Activated CD8-positive, alpha-beta T cell treated with anti-CD3 and anti-CD28 coated beads, Interleukin-2, amount 10 ng/mL, durations not matched to agents 7 days and 5 days (primary cell): ENCODE measurements at regions not wholly inside any gene's neighbourhood (a gene's known extent, or its start where the extent isn't known, plus 50 kb on each side); places are given as distances from the start of the nearest gene placed in this dataset.
"Not testable (repeated sequence)": the region's sequence is repeated elsewhere in the genome, so short reads cannot be mapped to it uniquely, and the experiment has no call there.

Experiments
- ATAC-seq: fragments of 150-1000 bp; cut with Tn5 transposase; one replicate; pipeline ENCODE4 v1.10.0; 2021; ENCODE audit warnings: moderate library complexity
- CTCF ChIA-PET: fragments of 350-600 bp; sonication (Branson Sonifier 250); formaldehyde crosslinking; loops from one replicate; lab custom pipeline; 2021; ENCODE audit warnings: antibody characterized with exemption; lab: Charles Lee
- POLR2A ChIA-PET: fragments of 350-600 bp; sonication (Branson Sonifier 250); formaldehyde crosslinking; loops from one replicate; lab custom pipeline; 2021; ENCODE audit warnings: antibody characterized with exemption; lab: Charles Lee
- DNase-seq: peaks from one replicate; pipeline ENCODE4 v3.0.0-alpha.2; 2020
- H3K27ac Mint-ChIP-seq: one replicate; pipeline ENCODE4 v1.8.0; 2021; ENCODE audit warnings: mild to moderate bottlenecking, mixed read lengths
- H3K27me3 Mint-ChIP-seq: one replicate; pipeline ENCODE4 v1.8.0; 2021; ENCODE audit warnings: low read depth, mixed read lengths
- H3K36me3 Mint-ChIP-seq: one replicate; pipeline ENCODE4 v1.8.0; 2021; ENCODE audit warnings: low read depth, mixed read lengths
- H3K4me1 Mint-ChIP-seq: one replicate; pipeline ENCODE4 v1.8.0; 2021; ENCODE audit warnings: low read depth, mixed read lengths
- H3K4me3 Mint-ChIP-seq: one replicate; pipeline ENCODE4 v1.8.0; 2021; ENCODE audit warnings: mild to moderate bottlenecking, mixed read lengths
- H3K9me3 Mint-ChIP-seq: one replicate; pipeline ENCODE4 v1.8.0; 2022; ENCODE audit warnings: mixed read lengths; ENCODE audit not compliant: insufficient read depth

DNA sequence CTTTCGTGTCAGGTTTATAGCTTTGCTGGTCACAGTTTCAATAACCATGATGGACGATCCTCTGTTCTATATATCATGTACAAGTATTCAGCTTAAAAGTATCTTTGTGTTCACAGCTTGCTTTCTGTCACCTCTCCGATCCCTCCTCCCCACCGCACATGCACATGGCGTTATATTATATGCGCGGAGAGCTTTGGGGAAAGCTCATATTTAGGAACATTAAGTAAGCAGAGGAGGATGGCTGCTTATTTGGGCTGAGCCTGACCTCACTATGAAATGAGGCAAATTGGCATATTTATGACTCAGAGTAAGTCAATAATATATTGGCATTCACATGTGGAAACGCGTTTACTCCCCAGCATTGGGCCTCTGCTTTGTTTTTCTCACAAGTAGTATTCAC lies 360.5 kb downstream of the HLX start:
- no peak for ATAC-seq
- no peaks in the 10 kb centered on the region for H3K9me3 Mint-ChIP-seq
- ChIA-PET POLR2A (no interaction called here), CTCF (no interaction called here)
- H3K36me3 Mint-ChIP-seq: no peaks in the 10 kb centered on the region
- H3K4me3 Mint-ChIP-seq: no peak overlapping the region
- no peak for DNase-seq
- no peak overlapping the region for H3K27ac Mint-ChIP-seq
- H3K4me1 Mint-ChIP-seq: no peaks in the 10 kb centered on the region
- H3K27me3 Mint-ChIP-seq: no peaks in the 10 kb centered on the region

DNA sequence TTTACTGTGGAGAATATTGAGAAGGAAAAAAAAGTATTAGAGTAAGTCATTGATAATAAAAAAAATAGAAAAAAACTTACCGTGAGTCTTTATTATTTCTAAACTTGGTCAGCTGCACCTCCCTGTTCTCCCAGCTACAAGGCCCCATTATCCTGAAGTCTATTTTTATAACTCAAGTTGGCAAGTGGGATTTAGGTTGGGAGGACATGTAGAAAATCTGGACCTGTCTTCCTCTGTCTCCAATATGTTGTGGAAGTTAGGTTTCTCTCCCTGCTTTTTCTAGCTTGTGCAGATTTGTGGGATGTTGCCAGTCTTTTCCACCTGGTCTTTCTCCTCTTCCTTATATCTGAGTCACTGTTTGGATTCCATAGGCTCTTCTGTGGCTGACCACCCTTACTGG lies 361.4 kb downstream of the HLX start:
- Mint-ChIP-seq H3K4me1 (no peaks in the 10 kb centered on the region), H3K9me3 (no peaks in the 10 kb centered on the region), H3K27ac (no peak overlapping the region), H3K27me3 (no peaks in the 10 kb centered on the region), H3K36me3 (no peaks in the 10 kb centered on the region), H3K4me3 (no peak overlapping the region)
- ATAC-seq (no peak), DNase-seq (no peak)
- POLR2A ChIA-PET: no interaction called here
- CTCF ChIA-PET: no interaction called here

DNA sequence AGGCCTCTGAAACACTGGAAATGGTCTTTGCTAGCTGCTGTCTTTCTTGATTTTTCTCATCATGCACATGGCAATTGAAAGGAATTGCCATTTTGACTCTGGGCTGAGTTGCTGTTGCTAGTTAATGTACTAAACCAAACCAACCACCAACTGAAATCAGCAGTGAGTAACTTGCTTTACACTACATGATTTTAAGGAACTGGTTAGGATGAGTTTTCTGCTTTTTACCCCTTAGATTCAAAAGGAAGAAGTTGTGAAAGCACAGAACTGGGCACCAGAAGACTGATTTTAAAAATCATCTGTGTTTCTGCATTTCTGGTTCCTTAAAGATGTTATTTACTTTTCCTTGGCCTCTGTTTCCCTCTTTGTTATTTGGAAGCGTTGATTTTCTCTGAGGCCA lies 361.9 kb downstream of the HLX start:
- H3K27ac Mint-ChIP-seq: no peak overlapping the region
- POLR2A ChIA-PET: no interaction called here
- H3K9me3 Mint-ChIP-seq: no peaks in the 10 kb centered on the region
- CTCF ChIA-PET: no interaction called here
- H3K4me1 Mint-ChIP-seq: no peaks in the 10 kb centered on the region
- no peaks in the 10 kb centered on the region for H3K36me3 Mint-ChIP-seq
- DNase-seq (no peak), ATAC-seq (no peak)
- no peaks in the 10 kb centered on the region for H3K27me3 Mint-ChIP-seq
- no peak overlapping the region for H3K4me3 Mint-ChIP-seq

DNA sequence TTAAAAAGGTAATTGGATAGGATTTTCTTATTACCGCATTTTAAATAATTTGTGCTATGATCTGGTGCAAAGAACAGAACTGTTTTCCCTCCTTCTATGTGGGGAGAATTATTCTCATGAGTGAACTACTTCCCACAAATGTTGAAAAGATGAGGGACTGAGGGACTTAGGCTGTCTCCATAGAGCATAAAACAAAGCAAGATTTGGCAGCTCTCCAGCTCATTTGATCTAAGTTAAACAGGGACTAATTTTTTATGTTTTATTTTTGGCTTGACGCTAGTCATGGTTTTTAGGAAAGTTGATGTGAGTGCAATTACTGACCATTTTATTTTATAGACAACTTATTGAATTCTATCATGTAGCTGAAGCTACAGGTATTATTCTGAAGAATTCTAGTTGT lies 362.3 kb downstream of the HLX start:
- Mint-ChIP-seq H3K9me3 (no peaks in the 10 kb centered on the region), H3K4me3 (no peak overlapping the region), H3K27me3 (no peaks in the 10 kb centered on the region), H3K36me3 (no peaks in the 10 kb centered on the region), H3K27ac (no peak overlapping the region), H3K4me1 (no peaks in the 10 kb centered on the region)
- ChIA-PET CTCF (no interaction called here), POLR2A (no interaction called here)
- DNase-seq: no peak
- no peak for ATAC-seq

DNA sequence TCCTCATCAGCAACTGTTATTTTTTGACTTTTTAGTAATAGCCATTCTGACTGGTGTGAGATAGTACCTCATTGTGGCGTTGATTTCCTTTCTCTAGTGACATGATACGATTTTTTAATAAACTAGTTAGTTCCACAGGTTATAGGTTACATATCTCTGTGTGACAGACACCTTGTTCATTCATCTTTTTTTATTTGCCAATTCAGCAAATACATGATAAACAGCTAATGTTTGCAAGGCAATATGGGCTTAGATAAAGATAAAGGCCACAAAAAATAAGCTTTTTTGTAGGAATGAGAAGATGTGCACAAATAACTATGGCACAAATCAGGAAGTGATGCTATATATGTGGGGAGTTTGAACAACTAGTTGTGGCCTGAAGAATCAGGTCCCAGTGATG lies 366.8 kb downstream of the HLX start:
- Mint-ChIP-seq H3K27ac (no peak overlapping the region), H3K27me3 (no peaks in the 10 kb centered on the region), H3K36me3 (no peaks in the 10 kb centered on the region), H3K9me3 (no peaks in the 10 kb centered on the region), H3K4me3 (no peak overlapping the region), H3K4me1 (no peaks in the 10 kb centered on the region)
- ChIA-PET CTCF (no interaction called here), POLR2A (no interaction called here)
- DNase-seq (no peak), ATAC-seq (no peak)

DNA sequence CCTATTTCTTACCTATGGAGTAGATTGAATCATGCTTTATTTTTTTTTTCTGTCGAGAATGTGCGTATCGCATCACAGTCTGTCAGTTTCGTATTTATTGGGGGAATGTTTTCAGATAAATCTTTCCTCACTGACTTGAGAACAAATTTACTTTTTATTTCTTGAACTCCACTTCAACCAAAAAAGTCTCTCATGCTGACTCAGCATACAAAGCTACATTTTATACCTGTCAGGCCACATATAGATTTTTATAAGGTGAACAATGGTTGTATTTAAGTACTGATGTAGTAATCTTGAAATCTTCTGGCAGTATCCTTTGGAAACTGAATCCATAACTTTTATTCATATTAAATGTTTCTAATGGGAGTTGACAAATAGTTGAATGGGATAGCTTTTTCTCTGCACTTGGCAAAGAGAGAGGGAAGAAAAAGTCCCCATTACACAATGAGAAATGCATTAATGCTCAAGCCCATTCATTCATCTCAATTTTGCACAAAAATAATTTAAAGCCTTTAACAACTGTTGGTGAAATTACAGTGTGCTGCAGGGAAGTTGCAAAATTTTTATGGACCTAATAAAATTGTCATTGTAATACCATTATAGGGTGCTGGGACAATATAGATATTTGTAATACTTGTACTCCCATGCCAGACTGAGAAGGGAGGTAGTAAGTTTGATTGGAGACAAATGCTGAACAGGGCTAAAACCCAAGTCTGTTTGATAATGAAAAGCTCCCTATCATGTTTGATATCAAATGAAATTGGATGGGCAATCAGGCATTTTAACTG lies 367.6 kb downstream of the HLX start:
- ATAC-seq (no peak), DNase-seq (no peak)
- ChIA-PET POLR2A (no interaction called here), CTCF (no interaction called here)
- Mint-ChIP-seq H3K4me1 (no peaks in the 10 kb centered on the region), H3K4me3 (no peak overlapping the region), H3K36me3 (no peaks in the 10 kb centered on the region), H3K27ac (no peak overlapping the region), H3K9me3 (no peaks in the 10 kb centered on the region), H3K27me3 (no peaks in the 10 kb centered on the region)

DNA sequence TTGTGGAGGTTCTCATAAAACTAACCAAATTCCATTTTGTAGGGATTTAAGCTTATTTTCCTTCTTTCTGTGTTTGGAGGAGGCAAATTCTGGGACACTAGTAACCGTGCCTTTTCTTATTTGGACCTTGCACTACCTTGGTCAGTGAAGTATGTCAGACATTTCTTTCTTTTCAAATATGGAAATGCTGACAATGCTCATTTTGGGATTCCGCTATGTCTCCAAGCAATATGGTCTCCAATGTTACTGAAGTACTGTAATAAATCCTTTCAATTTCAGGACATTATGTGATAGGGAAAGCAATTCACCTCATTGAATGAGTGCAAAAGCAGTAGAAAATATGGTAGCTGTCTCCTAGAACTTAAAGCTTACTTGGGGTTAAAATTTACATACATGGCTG lies 372.3 kb downstream of the HLX start:
- Mint-ChIP-seq H3K9me3 (no peaks in the 10 kb centered on the region), H3K36me3 (no peaks in the 10 kb centered on the region), H3K27me3 (no peaks in the 10 kb centered on the region), H3K27ac (no peak overlapping the region), H3K4me3 (no peak overlapping the region), H3K4me1 (no peaks in the 10 kb centered on the region)
- CTCF ChIA-PET: no interaction called here
- DNase-seq (no peak), ATAC-seq (no peak)
- POLR2A ChIA-PET: no interaction called here

DNA sequence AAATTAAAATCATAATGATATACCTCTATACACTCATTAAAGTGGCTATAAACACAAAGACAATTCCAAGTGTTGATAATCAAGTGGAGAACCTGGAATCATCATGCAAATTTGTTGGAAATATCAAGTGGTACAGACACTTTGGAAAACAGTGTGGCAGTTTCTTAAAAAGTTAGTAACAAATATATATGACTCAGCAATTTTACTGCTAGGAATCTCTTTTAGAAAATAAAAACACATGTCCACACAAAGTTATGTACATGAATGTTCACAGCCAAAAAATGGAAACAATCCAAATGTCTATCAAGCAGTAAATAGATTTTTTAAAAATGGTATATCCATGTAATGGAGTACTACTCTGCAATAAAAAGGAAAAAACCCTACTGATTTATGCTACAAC lies 375.6 kb downstream of the HLX start:
- no peaks in the 10 kb centered on the region for H3K36me3 Mint-ChIP-seq
- H3K27ac Mint-ChIP-seq: no peak overlapping the region
- no peaks in the 10 kb centered on the region for H3K27me3 Mint-ChIP-seq
- CTCF ChIA-PET: no interaction called here
- no peak for ATAC-seq
- no peaks in the 10 kb centered on the region for H3K9me3 Mint-ChIP-seq
- no peak overlapping the region for H3K4me3 Mint-ChIP-seq
- POLR2A ChIA-PET: no interaction called here
- no peak for DNase-seq
- no peaks in the 10 kb centered on the region for H3K4me1 Mint-ChIP-seq

DNA sequence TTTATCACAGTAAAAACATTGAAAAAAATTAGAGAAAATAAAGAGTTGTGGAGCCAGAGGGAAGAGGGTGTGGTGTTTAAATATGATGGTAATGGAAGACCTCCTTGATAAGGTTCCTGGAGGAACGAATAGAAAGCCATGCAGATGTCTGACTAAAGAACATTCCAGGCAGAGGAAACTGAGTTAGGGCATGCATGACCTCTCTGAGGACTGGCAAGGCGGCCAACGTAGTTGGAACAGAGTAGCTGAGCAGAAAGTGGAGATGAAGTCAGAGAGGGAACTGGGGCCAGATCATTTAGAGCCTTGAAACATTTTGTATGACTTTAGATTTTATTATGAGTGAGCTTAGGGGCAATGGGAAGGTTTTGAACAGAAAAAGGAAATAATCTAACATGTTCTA lies 377.5 kb downstream of the HLX start:
- ATAC-seq: no peak
- H3K4me1 Mint-ChIP-seq: no peaks in the 10 kb centered on the region
- H3K9me3 Mint-ChIP-seq: no peaks in the 10 kb centered on the region
- no peaks in the 10 kb centered on the region for H3K36me3 Mint-ChIP-seq
- H3K27ac Mint-ChIP-seq: no peak overlapping the region
- H3K4me3 Mint-ChIP-seq: no peak overlapping the region
- no peak for DNase-seq
- no peaks in the 10 kb centered on the region for H3K27me3 Mint-ChIP-seq
- CTCF ChIA-PET: no interaction called here
- POLR2A ChIA-PET: no interaction called here

DNA sequence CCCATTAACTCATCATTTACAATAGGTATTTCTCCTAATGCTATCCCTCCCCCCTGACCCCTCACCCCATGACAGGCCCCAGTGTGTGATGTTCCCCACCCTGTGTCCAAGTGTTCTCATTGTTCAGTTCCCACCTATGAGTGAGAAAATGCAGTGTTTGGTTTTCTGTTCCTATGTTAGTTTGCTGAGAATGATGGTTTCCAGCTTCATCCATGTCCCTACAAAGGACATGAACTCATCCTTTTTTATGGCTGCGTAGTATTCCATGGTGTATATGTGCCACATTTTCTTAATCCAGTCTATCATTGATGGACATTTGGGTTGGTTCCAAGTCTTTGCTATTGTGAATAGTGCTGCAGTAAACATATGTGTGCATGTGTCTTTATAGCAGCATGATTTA lies 378.3 kb downstream of the HLX start:
- H3K27me3 Mint-ChIP-seq, H3K4me3 Mint-ChIP-seq, ATAC-seq, DNase-seq, H3K27ac Mint-ChIP-seq, CTCF ChIA-PET, H3K9me3 Mint-ChIP-seq, POLR2A ChIA-PET, H3K36me3 Mint-ChIP-seq, H3K4me1 Mint-ChIP-seq: not testable (repeated sequence)

DNA sequence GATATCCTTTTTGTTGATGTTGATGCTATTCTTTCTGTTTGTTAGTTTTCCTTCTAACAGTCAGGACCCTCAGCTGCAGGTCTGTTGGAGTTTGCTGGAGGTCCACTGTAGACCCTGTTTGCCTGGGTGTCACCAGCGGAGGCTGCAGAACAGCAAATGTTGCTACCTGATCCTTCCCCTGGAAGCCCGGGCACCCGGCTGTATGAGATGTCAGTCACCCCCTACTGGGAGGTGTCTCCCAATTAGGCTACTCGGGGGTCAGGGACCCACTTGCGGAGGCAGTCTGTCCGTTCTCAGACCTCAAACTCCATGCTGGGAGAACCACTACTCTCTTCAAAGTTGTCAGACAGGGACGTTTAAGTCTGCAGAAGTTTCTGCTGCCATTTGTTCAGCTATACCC lies 383.4 kb downstream of the HLX start:
- H3K9me3 Mint-ChIP-seq, CTCF ChIA-PET, H3K4me1 Mint-ChIP-seq, DNase-seq, POLR2A ChIA-PET, H3K4me3 Mint-ChIP-seq, H3K27ac Mint-ChIP-seq, ATAC-seq, H3K36me3 Mint-ChIP-seq, H3K27me3 Mint-ChIP-seq: not testable (repeated sequence)

DNA sequence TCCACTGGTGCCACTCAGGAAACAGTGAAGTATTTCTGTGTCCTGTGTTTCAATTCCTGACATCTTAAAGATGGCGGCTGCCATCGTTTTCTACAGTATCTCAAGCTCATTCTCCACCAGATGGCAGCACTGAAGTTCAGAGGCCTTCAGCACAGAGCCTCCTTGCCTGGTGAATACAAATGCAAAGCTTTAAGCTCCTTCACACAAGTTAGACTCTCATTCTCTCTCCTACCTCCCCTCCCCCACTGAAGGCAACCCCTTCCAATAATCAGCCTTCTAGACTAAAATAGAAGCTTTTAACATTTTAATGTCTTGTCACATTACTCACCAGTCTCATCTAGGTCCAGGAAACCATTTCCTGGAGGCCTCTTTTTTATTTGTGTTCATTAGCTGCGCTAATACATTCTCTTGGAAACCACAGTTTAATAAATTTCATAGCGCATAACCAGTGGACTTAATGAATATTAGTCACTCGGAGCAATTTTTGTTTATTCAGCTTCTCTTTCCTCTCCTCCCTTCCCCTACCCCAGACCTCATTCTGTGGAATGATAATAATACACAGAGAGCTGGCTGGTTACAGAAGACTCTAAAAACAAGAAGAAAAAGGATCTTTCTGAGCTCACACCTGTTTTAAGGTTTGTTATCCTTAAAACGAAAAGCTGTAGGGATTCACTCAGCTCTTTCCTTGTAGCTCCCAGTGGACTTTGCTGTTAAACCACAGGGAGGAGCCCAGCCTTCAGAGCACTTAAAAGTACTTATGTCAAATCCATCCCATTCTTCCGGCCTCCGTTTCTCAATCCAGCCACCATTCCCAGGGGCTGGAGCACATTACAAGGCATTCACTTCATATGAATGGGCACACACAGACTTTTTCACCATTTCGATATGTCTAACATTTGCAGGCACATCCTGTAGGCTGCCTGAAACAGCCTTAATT lies 384.9 kb downstream of the HLX start:
- peak; percentile 58 for DNase-seq
- H3K4me3 Mint-ChIP-seq: no peak overlapping the region
- H3K9me3 Mint-ChIP-seq: no peaks in the 10 kb centered on the region
- H3K27ac Mint-ChIP-seq: no peak overlapping the region
- CTCF ChIA-PET: interaction anchor here (0.6 to 2.2 kb wide), 15 partner anchors 9 to 1191 kb away, joined by 3 to 38 read pairs (median 4); no protein-coding TSS in a partner anchor
- no peaks in the 10 kb centered on the region for H3K27me3 Mint-ChIP-seq
- no peaks in the 10 kb centered on the region for H3K4me1 Mint-ChIP-seq
- H3K36me3 Mint-ChIP-seq: no peaks in the 10 kb centered on the region
- POLR2A ChIA-PET: no interaction called here
- ATAC-seq: peak; percentile 67
